ENCODE measurements at regions not wholly inside any gene's neighbourhood (a gene's known extent, or its start where the extent isn't known, plus 50 kb on each side); places are given as distances from the start of the nearest gene placed in this dataset.

- no peak for DNase-seq (ENCODE audit: low read depth in 2 of 2)
Measured at GRCh38 chr12:91793676-91794075, 352.0 kb downstream of the BTG1 start.

DNA sequence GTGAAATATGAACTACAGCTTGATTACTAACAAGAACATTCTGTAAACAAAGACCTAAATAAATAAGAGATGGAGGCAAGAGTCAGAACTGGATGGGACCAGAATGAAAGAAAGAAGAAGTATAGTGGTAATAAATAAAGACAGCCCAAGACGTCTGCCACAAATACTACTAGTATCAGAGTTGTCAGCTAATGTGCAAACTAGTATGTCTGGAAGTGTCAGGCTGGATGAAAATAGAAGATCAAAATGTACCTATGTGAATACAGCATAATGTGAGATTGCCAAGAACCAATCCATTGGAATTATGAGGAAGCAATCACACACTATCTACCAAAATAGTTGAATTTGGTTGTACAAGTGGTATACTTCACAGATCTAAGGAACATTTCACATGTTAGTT, 353.0 kb downstream of the BTG1 start:
- no peak for DNase-seq (ENCODE audit: low read depth in 2 of 2)

- no peak for DNase-seq (ENCODE audit: low read depth in 2 of 2)
Measured at GRCh38 chr12:91786499-91787272, 359.0 kb downstream of the BTG1 start.

DNA sequence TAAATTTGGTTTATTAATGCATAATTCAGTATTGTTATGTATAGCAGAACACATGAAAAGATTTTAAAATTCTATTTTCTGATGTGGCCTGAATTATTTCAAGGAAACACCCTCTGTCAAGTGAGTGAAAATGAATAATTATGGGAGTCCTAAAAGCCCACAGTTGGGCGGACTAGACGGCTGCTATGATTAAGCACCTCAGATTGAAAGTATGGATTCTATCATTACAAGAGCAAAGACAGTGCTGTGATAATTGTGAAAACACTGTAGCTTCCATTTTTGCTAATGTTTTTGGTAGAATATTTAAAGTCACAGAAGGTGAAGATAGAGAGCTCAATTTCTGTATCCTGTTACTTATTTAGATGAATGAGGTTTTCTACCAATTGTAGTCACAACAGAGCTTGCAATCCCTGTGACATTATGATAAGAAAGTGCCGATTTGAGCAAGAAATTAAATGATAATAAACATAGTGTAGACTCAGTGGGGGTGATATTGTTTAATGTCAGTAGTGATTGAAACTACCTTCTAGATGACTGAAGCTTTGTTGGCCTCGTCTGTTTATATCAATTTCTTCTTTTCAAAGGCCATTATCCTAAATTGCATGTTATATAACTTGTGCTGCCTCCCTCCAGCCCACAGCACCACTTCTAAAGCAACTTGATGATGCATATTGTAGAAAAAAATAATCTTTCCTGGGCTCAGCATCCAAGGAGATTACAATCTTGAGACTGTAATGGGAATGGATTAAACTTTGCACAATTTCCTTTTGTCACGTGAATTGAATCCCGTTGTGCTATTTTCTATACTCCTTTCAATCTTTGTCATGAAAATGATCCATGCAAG, 359.8 kb downstream of the BTG1 start:
- no peak for DNase-seq (ENCODE audit: low read depth in 2 of 2)

GRCh38 chr12:91781114-91781513, 364.5 kb downstream of the BTG1 start:
- no peak for DNase-seq (ENCODE audit: low read depth in 2 of 2)

DNA sequence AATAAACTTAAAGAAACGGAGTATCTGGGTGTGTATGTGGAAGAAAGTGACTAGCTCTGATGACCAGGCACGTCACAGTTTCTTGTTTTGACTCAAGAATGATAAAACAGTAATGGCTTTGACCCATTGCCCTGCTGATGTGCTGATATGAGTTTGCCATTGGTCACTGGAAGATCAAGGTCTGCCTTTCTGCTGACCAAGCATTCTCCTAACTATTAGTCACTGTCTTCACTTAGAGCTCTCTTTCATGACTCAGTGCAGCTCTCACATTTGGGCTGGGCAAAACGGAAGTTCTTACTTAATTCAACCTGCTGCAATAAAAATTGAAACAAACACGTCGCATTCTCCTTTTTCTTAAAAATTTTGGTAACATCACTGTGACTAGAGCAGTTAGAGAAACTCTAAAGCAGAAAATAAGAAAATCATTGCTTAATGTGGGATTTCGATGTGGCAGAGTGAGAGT, 366.7 kb downstream of the BTG1 start:
- DNase-seq (ENCODE audit: low read depth in 2 of 2): peak in 1 of 2 donors; percentile 37

DNA sequence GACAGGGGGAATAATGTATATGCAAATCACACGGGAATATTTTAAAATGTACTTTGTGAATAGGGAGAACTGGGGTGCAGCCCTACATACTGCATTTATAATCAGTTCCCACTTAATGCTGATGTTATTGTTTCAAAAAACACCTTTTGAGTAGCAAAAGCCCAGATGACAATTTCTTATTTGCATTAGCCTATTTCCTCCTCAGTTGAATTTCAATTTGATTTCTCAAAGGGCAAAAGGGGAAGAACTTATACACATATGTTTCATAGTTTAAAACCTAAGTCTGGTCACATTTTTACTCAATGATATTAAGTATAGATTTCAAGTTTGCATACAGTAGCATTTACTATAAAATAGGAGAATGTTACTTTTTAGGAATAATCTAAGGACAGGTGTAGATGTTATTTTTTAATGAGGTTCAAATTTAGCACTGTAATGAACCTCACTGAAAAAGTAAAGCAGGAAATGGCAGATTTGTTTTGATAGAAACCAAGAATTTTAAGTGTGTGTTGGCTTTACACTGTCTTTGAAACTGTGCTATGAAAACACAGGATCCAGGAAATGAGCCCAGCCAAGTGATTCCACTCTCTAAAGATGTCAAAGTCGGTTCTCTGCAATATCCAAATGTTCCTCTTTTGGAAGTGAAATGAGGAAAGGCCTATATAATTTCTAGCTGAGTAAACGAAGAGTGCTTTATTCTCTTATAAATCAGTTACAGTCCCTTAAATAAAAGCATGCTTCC, 367.4 kb downstream of the BTG1 start:
- no peak for DNase-seq (ENCODE audit: low read depth in 2 of 2)

DNA sequence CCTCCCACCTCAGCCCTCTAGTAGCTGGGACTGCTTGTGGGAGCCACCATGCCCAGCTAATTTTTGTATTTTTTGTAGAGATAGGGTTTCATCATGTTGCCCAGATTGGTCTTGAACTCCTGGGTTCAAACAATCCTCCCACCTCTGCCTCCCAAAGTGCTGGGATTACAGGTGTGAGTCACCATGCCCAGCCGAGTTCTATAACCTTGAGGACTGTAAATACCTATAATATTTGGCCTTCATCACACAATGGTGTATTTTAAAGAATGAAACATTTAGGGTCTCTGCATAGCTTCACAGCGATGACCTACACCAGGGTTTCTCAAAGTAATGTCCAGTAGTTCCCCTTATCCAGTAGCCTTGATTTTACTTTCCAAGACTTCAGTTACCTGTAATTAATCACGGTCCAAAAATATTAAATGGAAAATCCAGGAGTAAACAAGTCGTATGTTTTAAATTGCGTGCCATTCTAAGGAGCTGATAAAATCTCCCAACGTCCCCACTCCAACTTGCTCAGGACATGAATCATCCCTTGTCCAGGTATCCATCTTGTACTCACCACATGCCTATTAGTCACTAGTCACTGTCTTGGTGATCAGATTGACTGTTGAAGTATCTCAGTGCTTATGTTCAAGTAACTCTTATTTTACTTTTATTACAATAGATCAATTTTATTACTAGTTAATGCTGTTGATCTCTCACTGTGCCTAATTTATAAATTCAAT, 368.2 kb downstream of the BTG1 start:
- DNase-seq (ENCODE audit: low read depth in 2 of 2): no peak

GRCh38 chr12:91774434-91774921, 371.2 kb downstream of the BTG1 start:
- DNase-seq (ENCODE audit: low read depth in 2 of 2): no peak

DNA sequence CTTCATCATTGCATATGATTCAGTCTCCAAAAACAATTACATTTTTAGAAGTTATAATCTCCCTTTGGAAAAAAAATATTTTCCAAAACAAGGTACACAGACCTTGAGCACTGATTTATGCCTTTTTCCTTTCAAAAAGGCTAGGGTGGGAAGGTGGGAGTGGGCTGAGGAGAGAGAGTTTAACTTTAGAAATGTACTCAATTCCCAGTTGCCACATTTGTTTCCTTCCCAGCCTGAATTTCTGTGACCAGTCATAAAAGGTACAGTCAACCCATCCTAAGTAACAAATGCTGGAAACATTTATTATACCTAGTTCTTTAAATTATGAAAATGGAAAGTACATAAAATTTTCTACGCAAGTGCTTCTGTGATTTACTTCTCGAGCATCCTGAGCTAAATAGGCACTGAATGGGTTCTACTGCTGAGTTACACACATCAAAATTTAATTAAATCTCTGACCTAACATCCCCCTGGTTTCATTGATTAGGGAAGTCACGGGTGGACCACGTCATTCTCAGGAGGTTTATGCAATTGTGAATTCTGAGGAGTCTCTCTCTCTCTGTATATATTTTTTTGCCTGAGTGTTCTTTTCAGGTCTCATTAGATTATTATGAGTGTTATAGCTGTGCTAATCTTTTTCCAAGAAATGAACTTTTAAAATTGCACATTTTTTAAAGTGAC, 371.8 kb downstream of the BTG1 start:
- DNase-seq (ENCODE audit: low read depth in 2 of 2): no peak

GRCh38 chr12:91772411-91772810, 373.2 kb downstream of the BTG1 start:
- no peak for DNase-seq (ENCODE audit: low read depth in 2 of 2)

DNA sequence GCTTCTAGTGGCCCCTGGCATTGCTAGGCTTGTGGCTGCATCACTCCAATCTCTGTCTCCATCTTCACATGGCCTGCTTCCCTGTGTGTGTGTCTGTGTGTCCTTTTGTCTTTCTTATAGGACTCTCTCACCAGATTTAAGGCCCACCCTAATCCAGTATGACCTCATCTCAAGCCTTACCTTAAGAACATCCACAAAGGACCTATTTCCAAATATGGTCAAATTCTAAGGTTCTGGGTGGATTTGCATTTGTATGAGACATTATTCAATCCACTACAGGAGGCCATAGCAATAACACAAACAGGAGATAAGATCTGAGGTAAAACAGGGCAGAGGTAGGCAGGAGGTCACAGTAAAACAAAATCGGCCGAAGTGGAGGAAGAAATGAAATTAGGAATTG, 375.9 kb downstream of the BTG1 start:
- no peak for DNase-seq (ENCODE audit: low read depth in 2 of 2)

DNA sequence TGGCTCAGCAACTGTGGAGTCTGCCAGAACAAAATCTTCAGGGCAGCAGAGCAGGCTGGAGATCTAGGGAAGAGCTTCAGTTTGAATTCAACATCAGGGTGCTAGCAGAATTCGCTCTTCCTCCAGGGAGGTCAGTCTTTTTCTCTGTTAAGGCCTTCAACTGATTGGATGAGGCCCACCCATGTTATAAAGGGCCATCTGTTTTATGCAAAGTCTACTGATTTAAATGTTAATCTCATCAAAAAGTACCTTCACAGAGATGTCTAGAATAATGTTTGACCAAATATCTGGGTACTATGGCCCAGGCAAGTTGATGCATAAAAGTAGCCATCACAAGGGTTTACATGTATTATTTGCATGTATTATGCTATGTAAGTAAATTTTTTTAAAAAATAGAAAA, 378.4 kb downstream of the BTG1 start:
- DNase-seq (ENCODE audit: low read depth in 2 of 2): no peak

GRCh38 chr12:91766454-91766853, 379.2 kb downstream of the BTG1 start:
- no peak for DNase-seq (ENCODE audit: low read depth in 2 of 2)

- no peak for DNase-seq (ENCODE audit: low read depth in 2 of 2)
Measured at GRCh38 chr12:91763654-91764370, 381.8 kb downstream of the BTG1 start.

DNA sequence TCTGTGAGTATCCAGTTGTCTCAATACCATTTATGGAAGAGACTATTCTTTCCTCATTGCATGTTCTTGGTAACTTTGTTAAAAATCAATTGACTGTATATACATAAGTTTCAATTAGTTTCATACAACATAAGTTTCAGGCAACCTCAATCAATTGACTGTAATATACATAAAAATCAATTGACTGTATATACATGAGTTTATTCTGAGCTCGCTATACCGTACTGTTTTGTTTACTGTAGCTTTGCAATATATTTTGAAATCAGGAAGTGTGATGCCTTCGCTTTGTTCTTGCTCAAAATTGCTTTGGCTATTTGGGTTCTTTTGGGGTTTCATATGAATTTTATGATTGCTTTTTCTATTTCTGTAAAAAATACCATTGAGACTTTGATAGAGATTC, 392.0 kb downstream of the BTG1 start:
- no peak for DNase-seq (ENCODE audit: low read depth in 2 of 2)

DNA sequence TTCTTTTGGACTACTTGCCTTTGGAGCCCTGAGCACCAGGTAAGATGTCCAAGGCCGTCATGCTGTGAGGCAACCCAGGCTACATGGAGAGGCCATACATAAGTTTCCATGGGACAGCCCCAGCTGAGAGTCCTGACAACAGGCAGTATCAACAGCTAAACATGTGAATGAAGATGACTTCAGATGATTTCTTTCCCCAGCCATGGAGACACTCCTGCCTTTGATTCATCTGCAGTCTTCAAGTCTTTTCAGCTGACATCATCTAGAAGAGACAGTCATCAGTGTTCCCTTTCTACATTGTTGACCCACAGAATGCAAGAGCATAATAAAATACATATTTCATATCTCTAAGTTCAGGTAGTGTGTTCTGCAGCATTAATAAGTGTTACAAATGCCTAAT, 398.7 kb downstream of the BTG1 start:
- no peak for DNase-seq (ENCODE audit: low read depth in 2 of 2)

- no peak for DNase-seq (ENCODE audit: low read depth in 2 of 2)
Measured at GRCh38 chr12:91744597-91744996, 401.0 kb downstream of the BTG1 start.

- DNase-seq (ENCODE audit: low read depth in 2 of 2): no peak
Measured at GRCh38 chr12:91743704-91744321, 401.8 kb downstream of the BTG1 start.

GRCh38 chr12:91743280-91743679, 402.4 kb downstream of the BTG1 start:
- no peak for DNase-seq (ENCODE audit: low read depth in 2 of 2)

All from stimulated activated CD4-positive, alpha-beta T cell treated with anti-CD3 and anti-CD28 coated beads, Interleukin-1b, Interleukin-23, amount 100 ng/mL, for 4 hours (primary cell).